HG03571 (cell line): ENCODE measurements at regions not wholly inside any gene's neighbourhood (a gene's known extent, or its start where the extent isn't known, plus 50 kb on each side); places are given as distances from the start of the nearest gene placed in this dataset.

Experiments used
- ATAC-seq: cut with Tn5 transposase; IDR thresholded peaks from one replicate; pipeline ENCODE4 v1.9.1; 2021; ENCODE audit not compliant: unreplicated experiment

GRCh38 chr6:160899671-160900430, 91.7 kb upstream of the MAP3K4 start:
- ATAC-seq, result no peak

- ATAC-seq, result no peak
These were observed 79.6 kb upstream of the MAP3K4 start for GRCh38 chr6:160911949-160912348.

DNA sequence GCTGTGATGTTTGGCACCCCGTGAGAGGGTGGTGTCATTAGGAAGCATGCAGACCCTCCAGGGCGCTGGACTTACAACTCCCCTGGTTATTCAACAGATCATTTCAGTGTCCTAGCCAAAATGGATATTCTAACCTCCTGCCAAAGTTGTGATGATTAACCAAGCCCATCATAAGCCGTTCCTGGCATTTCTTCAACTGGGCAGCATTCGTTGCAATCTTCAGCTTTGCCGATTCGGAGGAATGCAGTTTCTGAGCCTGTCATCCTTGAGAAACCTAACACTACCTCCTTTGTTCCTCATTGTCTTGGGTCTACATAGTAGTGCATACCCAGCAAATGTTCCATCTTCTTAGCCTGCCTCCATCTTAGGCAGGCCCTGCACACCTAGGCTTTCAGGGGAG, 79.2 kb upstream of the MAP3K4 start:
- ATAC-seq, result no peak

DNA sequence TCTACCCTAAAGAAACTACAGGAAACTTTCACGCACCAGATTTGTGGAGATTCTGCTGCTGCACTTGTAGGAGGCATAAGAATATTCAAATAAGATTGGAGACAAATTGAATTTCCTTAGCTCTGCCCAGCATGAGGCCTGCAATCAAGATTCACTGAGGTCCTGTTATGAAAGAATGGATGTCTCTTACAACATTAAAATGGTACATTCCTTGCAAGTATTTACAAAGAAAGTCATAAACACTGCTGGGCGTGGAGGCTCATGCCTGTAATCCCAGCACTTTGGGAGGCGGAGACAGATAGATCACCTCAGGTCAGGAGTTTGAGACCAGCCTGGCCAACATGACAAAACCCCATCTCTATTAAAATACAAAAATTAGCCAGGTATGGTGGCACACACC, 74.0 kb upstream of the MAP3K4 start:
- ATAC-seq, result no peak

GRCh38 chr6:160919723-160920440, 71.7 kb upstream of the MAP3K4 start:
- ATAC-seq, result no peak

GRCh38 chr6:160921095-160921494, 70.5 kb upstream of the MAP3K4 start:
- ATAC-seq, result no peak

- ATAC-seq, result no peak
These were observed 65.0 kb upstream of the MAP3K4 start for GRCh38 chr6:160926281-160927276.

DNA sequence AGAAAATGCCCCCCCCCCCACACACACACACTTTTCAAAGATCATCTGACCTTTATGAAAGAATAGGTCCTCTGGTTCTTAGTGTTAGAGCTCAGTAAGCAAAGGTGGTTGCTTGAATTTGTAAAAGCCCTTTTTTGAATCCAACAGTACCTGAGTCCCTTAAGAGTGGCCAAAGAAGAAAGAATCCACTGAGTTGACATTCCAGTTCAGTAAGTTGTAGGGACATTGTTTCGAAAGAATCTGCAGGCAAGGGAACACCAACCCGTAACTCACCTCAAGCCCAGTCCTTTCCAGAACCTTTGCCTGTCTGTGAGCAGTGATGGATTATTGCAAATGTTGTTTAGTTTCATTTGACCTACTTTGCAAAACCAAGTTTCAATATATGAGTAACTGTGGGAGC, 64.2 kb upstream of the MAP3K4 start:
- no peak for ATAC-seq

DNA sequence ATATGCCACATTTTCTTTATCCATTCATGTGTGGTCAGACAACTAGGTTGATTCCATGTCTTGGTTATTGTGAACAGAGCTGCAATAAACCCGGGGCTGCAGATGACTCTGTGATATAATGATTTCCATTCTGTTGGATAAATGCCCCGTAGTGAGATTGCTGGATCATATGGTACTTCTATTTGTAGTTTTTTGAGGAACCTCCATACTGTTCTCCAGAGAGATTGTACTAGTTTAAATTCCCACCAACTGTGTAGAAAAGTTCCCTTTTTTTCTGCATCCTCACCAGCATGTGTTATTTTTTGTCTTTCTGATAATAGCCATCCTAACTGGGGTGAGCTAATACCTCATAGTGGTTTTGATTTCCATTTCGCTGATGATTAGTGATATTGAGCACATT, 62.2 kb upstream of the MAP3K4 start:
- ATAC-seq, result no peak

- ATAC-seq, result no peak
These were observed 61.7 kb upstream of the MAP3K4 start for GRCh38 chr6:160929831-160930230.

- peak; percentile 82 for ATAC-seq
These were observed 60.8 kb upstream of the MAP3K4 start for GRCh38 chr6:160930547-160931377.

DNA sequence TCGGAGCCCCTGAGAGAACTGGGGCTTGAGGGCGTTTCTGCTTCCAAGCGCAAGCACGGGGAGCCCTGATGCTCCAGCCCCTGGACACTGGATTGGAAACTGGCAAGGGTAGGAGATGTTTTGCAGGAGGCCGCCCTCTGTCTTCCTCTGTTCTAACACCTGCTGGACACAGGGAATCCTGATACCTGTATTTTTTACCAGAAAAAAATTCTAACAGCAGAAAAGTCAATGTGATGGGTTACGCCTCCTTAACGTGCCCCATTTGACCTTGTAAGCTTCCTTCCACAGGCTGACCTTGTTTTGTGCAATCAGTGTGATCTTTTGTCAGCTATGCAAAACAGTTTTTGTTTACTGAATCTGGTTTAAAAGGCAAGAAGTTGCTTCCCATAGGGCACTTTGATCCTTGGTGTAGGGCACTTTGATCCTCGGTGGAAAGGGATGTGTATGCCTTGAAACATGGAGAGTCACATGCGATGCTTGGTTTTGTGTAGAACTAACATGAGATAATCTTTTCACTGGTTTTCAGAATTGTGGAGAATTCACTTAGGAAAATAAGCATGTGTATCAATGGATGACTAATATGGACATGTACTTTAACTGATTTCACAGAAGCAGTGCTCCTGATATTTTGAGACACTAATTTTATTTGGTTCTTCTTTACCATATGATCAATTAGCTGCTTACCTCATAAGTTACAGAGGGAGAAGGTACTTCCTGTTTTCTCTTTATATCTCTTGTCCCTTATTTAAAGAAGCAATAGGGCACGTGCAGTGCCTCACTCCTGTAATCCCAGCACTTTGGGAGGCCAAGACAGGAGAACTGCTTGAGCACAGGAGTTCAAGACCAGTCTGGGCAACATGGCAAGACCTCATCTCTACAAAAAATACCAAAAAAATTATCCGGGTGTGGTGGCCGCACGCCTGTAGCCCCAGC, 59.9 kb upstream of the MAP3K4 start:
- no peak for ATAC-seq

- ATAC-seq, result no peak
These were observed 58.3 kb upstream of the MAP3K4 start for GRCh38 chr6:160933256-160933655.

DNA sequence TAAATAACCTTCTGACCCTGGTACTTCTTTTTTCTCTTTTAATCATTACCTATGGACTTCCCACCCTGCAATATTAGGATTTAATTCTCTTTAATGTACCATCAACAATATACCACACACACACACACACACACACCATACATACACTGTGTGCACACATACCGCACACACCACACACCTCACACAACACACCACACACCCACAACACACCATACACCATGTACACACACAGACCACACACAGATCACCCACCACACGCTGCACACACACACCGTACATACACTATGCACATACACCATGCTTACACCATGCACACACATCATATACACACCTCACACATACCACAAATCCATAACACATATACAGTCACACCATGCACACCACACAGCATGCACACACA, 57.4 kb upstream of the MAP3K4 start:
- ATAC-seq, result no peak

GRCh38 chr6:160940197-160940596, 51.4 kb upstream of the MAP3K4 start:
- no peak for ATAC-seq
